ENCODE measurements at regions not wholly inside any gene's neighbourhood (a gene's known extent, or its start where the extent isn't known, plus 50 kb on each side); places are given as distances from the start of the nearest gene placed in this dataset.

DNA sequence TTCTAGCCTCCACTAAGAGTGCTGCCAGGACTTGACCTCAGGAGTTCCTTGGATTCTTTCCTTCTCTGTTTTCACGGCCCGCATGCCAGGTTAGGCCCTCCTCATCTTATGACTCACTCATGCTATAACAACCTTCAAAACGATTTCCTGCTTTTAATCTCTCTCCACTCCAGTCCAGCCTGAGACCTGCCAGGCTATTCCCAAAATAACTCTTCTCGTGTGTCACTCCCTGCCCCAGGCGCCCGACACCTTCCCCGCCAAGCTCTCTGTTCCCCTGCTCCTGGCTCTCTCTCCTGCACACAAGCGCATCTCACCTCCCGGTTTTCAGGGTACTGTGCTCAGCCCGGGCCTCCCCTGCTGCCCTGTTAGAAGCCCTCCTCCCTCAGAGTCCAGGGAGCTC, 64.1 kb upstream of the RPS6KA2 start:
- H3K27ac ChIP-seq (ENCODE audit: insufficient read length, low read depth, low read length): no peak overlapping the region
- H3K14ac ChIP-seq (ENCODE audit: insufficient read depth, low read length): no peak overlapping the region
- H3K4me1 ChIP-seq (ENCODE audit: insufficient read depth, low read length): no peaks in the 10 kb centered on the region
- H4K20me1 ChIP-seq (ENCODE audit: control insufficient read depth, insufficient read depth, insufficient read length): no peaks in the 10 kb centered on the region
- no peak overlapping the region for H2BK12ac ChIP-seq (ENCODE audit: insufficient read length, low read depth, low read length)
- no peaks in the 10 kb centered on the region for H3K9me3 ChIP-seq (ENCODE audit: control insufficient read depth, low read depth, low read length)
- H3K18ac ChIP-seq (ENCODE audit: insufficient read length, low read depth, low read length): no peak overlapping the region
- no peak overlapping the region for H2AFZ ChIP-seq (ENCODE audit: low read length)
- Mint-ChIP-seq H3K9me3 (no peaks in the 10 kb centered on the region; a peak in 1 of 5 replicates), H3K4me3 (no peak overlapping the region), H3K27ac (no peak overlapping the region), H3K36me3 (ENCODE audit: insufficient read depth in 1 of 3, low read depth in 3 of 3) (no peaks in the 10 kb centered on the region), H3K27me3 (ENCODE audit: low read depth) (peaks cover 7% of the 10 kb centered on the region), H3K4me1 (peaks cover 20 to 25% of the 10 kb centered on the region in 2 experiments)
- no peak overlapping the region for H4K5ac ChIP-seq (ENCODE audit: insufficient read length, low read depth, low read length)
- no peak overlapping the region for H3T11ph ChIP-seq (ENCODE audit: low read length)
- H3K9ac ChIP-seq (ENCODE audit: extremely low read depth, insufficient read length, low read length): no peak overlapping the region
- TF ChIP-seq, protein P1, sequence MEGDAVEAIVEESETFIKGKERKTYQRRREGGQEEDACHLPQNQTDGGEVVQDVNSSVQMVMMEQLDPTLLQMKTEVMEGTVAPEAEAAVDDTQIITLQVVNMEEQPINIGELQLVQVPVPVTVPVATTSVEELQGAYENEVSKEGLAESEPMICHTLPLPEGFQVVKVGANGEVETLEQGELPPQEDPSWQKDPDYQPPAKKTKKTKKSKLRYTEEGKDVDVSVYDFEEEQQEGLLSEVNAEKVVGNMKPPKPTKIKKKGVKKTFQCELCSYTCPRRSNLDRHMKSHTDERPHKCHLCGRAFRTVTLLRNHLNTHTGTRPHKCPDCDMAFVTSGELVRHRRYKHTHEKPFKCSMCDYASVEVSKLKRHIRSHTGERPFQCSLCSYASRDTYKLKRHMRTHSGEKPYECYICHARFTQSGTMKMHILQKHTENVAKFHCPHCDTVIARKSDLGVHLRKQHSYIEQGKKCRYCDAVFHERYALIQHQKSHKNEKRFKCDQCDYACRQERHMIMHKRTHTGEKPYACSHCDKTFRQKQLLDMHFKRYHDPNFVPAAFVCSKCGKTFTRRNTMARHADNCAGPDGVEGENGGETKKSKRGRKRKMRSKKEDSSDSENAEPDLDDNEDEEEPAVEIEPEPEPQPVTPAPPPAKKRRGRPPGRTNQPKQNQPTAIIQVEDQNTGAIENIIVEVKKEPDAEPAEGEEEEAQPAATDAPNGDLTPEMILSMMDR (conservative IDR thresholded peaks at IDR 0.05): no peak
- no peak overlapping the region for H2BK5ac ChIP-seq (ENCODE audit: insufficient read length, low read length)
- H2BK20ac ChIP-seq (ENCODE audit: low read depth, low read length, poor library complexity, severe bottlenecking): no peak overlapping the region
- H3K23ac ChIP-seq (ENCODE audit: insufficient read length, low read depth, low read length): no peak overlapping the region
- no CpG with 5 or more reads among the region's 10 CpGs for WGBS (ENCODE audit: extremely low coverage, insufficient read length, low lambda C conversion rate)
- H3K27me3 ChIP-seq (ENCODE audit: insufficient read depth, low read length): no peaks in the 10 kb centered on the region
- no peaks in the 10 kb centered on the region for H3K79me1 ChIP-seq (ENCODE audit: insufficient read depth, low read depth, low read length, poor library complexity, severe bottlenecking)
- H2BK120ac ChIP-seq (ENCODE audit: low read depth, low read length, poor library complexity, severe bottlenecking): no peak overlapping the region
- H2AK5ac ChIP-seq (ENCODE audit: insufficient read length, low read length): no peak overlapping the region
- no peak for DNase-seq
- no peak overlapping the region for H3K4me2 ChIP-seq (ENCODE audit: insufficient read depth, insufficient read length, low read length)
- no peak overlapping the region for H3K4ac ChIP-seq (ENCODE audit: low read depth, low read length)
- no peak overlapping the region for H4K91ac ChIP-seq (ENCODE audit: insufficient read length, low read depth, low read length)
- no peak overlapping the region for H2BK15ac ChIP-seq (ENCODE audit: low read depth, low read length)
- no peaks in the 10 kb centered on the region for H3K79me2 ChIP-seq (ENCODE audit: insufficient read depth, low read length)
- H3K23me2 ChIP-seq (ENCODE audit: insufficient read length, low read depth, low read length, poor library complexity, severe bottlenecking): no peaks in the 10 kb centered on the region
- H4K8ac ChIP-seq (replicated peaks; ENCODE audit: insufficient read length, low read depth, low read length): no peak overlapping the region
- H3K56ac ChIP-seq (ENCODE audit: insufficient read length, low read depth, low read length): no peak overlapping the region

All from H9 (cell line).